ENCODE measurements at regions not wholly inside any gene's neighbourhood (a gene's known extent, or its start where the extent isn't known, plus 50 kb on each side); places are given as distances from the start of the nearest gene placed in this dataset.

DNA sequence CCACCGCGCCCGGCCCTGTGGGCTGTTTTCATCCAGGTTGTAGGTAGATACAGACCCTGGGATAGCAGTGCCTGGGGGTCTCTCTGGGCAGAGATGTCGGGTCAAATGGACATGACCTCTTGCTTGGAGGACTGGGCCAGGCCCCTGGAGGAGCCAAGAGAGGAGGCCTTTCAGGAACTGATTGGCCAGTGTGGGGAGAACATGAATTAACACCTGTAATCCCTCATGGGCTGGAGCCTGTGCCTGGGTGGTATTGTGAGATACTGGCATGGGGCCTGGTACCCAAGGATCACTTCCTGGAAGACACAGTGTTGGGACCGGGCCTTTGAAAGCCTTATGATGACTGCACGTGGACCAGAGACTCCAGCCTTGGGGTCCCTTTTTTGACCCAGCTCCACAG lies 158.7 kb upstream of the SKOR2 start:
- Histone ChIP-seq H4K20me1 (ENCODE audit: insufficient read depth) (no peaks in the 10 kb centered on the region), H3K9me2 (ENCODE audit: insufficient read depth) (no peaks in the 10 kb centered on the region), H2AFZ (no peak overlapping the region), H3K27me3 (ENCODE audit: insufficient read depth, low read depth) (peaks cover 29% of the 10 kb centered on the region; the same call in 1 of the 2 replicates), H3K4me2 (no peak overlapping the region), H3K36me3 (ENCODE audit: low read depth) (no peaks in the 10 kb centered on the region), H3K27ac (no peak overlapping the region), H3K79me2 (ENCODE audit: low read depth) (no peaks in the 10 kb centered on the region), H3K9me3 (ENCODE audit: insufficient read depth, low read depth) (no peaks in the 10 kb centered on the region), H3K4me3 (no peak overlapping the region), H3K4me1 (replicated peaks; ENCODE audit: insufficient read depth) (no peaks in the 10 kb centered on the region), H3F3A (ENCODE audit: insufficient read depth, low read depth) (no peaks in the 10 kb centered on the region)
- TF ChIP-seq, protein P1, sequence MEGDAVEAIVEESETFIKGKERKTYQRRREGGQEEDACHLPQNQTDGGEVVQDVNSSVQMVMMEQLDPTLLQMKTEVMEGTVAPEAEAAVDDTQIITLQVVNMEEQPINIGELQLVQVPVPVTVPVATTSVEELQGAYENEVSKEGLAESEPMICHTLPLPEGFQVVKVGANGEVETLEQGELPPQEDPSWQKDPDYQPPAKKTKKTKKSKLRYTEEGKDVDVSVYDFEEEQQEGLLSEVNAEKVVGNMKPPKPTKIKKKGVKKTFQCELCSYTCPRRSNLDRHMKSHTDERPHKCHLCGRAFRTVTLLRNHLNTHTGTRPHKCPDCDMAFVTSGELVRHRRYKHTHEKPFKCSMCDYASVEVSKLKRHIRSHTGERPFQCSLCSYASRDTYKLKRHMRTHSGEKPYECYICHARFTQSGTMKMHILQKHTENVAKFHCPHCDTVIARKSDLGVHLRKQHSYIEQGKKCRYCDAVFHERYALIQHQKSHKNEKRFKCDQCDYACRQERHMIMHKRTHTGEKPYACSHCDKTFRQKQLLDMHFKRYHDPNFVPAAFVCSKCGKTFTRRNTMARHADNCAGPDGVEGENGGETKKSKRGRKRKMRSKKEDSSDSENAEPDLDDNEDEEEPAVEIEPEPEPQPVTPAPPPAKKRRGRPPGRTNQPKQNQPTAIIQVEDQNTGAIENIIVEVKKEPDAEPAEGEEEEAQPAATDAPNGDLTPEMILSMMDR (conservative IDR thresholded peaks at IDR 0.05), result no peak
- TF ChIP-seq EZH2 (IDR thresholded peaks at IDR 0.05; ENCODE audit: low read depth), result no peak
- DNase-seq, result no peak
- ChIA-PET POLR2A (ENCODE audit: unreplicated experiment) (no interaction called here), CTCF (no interaction called here)
- intact Hi-C loops (cut with micrococcal nuclease; ENCODE audit: unreplicated experiment), result no loop called here
- BruUV-seq (replicated peaks), result no TSS peak

DNA sequence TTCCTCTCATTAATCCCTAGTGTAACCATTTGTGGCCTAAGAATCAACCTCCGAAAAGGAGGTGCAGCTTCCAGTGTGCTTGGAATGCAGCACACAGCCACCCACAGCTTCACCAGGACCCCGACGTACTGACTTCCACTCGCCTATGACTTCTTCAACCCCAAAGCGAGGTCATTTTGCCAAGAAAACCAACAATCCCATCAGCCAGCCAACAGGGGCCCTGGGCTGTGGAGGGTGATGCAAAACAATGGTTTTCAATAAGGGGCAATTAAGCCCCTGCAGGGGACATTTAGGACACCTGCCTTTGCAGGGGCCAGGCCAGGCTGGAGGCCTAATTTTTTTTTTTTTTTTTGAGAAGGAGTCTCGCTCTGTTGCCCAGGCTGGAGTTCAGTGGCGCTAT lies 158.1 kb upstream of the SKOR2 start:
- Histone ChIP-seq H3K79me2 (ENCODE audit: low read depth) (no peaks in the 10 kb centered on the region), H3K9me3 (ENCODE audit: insufficient read depth, low read depth) (no peaks in the 10 kb centered on the region), H2AFZ (no peak overlapping the region), H3K4me1 (replicated peaks; ENCODE audit: insufficient read depth) (no peaks in the 10 kb centered on the region), H3F3A (ENCODE audit: insufficient read depth, low read depth) (no peaks in the 10 kb centered on the region), H3K36me3 (ENCODE audit: low read depth) (no peaks in the 10 kb centered on the region), H3K9me2 (ENCODE audit: insufficient read depth) (no peaks in the 10 kb centered on the region), H3K27ac (no peak overlapping the region), H4K20me1 (ENCODE audit: insufficient read depth) (no peaks in the 10 kb centered on the region), H3K4me2 (no peak overlapping the region), H3K27me3 (ENCODE audit: insufficient read depth, low read depth) (peaks cover 23% of the 10 kb centered on the region; the same call in 1 of the 2 replicates), H3K4me3 (no peak overlapping the region)
- no peak for DNase-seq
- ChIA-PET CTCF (no interaction called here), POLR2A (ENCODE audit: unreplicated experiment) (no interaction called here)
- intact Hi-C loops (cut with micrococcal nuclease; ENCODE audit: unreplicated experiment), result no loop called here
- BruUV-seq (replicated peaks), result no TSS peak
- no peak for TF ChIP-seq EZH2 (IDR thresholded peaks at IDR 0.05; ENCODE audit: low read depth)
- TF ChIP-seq, protein P1 (conservative IDR thresholded peaks at IDR 0.05), result no peak

DNA sequence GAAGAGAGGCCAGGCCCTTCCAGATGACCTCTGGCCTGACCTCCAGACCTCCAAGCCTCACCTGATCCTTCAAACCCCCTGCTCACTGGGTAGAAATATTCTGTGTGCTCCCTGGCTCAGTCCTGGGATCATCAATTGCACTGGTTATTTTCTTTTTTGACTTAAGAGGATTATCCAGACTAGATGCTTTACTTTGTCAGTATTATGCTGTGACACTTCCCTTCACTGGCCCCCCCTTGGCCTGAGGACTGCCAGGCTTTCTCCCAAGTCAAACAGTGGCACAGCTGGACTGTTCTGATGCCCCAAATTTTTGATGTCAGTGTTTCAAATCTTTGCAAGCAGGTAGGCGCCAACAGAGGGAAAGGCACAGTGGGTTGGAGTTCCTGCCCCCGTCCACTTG lies 156.3 kb upstream of the SKOR2 start:
- Histone ChIP-seq H3F3A (ENCODE audit: insufficient read depth, low read depth) (no peaks in the 10 kb centered on the region), H3K9me2 (ENCODE audit: insufficient read depth) (no peaks in the 10 kb centered on the region)
- BruUV-seq (replicated peaks), result no TSS peak

More for the DNA sequence above, 156.3 kb upstream of the SKOR2 start:
- H4K20me1 ChIP-seq (ENCODE audit: insufficient read depth), result no peaks in the 10 kb centered on the region
- no peaks in the 10 kb centered on the region for H3K36me3 ChIP-seq (ENCODE audit: low read depth)
- no peaks in the 10 kb centered on the region for H3K4me1 ChIP-seq (replicated peaks; ENCODE audit: insufficient read depth)
- peaks cover 11% of the 10 kb centered on the region; the same call in 1 of the 2 replicates for H3K27me3 ChIP-seq (ENCODE audit: insufficient read depth, low read depth)
- H3K79me2 ChIP-seq (ENCODE audit: low read depth), result no peaks in the 10 kb centered on the region
- no peak overlapping the region for H3K4me3 ChIP-seq
- intact Hi-C loops (cut with micrococcal nuclease; ENCODE audit: unreplicated experiment), result no loop called here
- H3K9me3 ChIP-seq (ENCODE audit: insufficient read depth, low read depth), result no peaks in the 10 kb centered on the region
- no peak overlapping the region for H3K27ac ChIP-seq
- H3K4me2 ChIP-seq, result no peak overlapping the region
- POLR2A ChIA-PET (ENCODE audit: unreplicated experiment), result no interaction called here
- no peak for DNase-seq
- TF ChIP-seq, protein P1 (conservative IDR thresholded peaks at IDR 0.05), result no peak
- TF ChIP-seq EZH2 (IDR thresholded peaks at IDR 0.05; ENCODE audit: low read depth), result no peak
- CTCF ChIA-PET, result no interaction called here
- no peak overlapping the region for H2AFZ ChIP-seq
